Midbrain (tissue), 1 donor: ENCODE measurements at regions not wholly inside any gene's neighbourhood (a gene's known extent, or its start where the extent isn't known, plus 50 kb on each side); places are given as distances from the start of the nearest gene placed in this dataset.

Source experiments
- DNase-seq: peaks from one replicate; lab custom pipeline; 2025; lab: John Stamatoyannopoulos, UW

DNA sequence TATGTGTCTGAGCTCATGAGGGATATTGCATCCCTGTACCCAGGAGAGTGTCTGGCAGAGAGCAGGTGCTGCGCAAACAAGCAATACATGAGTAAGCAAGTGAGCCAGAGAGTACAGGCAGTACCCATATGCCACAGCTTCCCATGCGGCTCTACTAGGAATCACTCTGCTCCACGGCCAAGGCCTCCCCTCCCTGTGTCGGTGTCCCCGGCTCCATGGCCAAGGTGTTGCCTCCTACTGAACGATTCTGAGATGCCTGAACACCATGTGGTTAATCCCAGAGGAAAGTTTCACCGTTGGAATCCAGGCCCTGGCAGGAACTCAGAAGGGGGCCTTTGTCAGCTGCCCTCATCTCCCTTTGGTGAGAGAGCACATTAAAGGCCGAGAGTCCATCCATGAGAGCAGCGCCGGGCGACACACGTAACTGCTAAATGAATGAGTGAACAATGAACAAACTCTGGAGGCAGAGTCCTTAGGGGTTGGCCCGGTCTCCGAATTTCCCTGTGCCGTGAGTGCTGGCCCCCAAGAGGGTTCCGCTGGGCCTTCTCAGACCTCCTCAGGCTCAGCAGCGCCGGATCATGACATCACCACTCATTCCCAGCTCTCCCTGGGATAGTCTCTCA lies 136.0 kb upstream of the FAM20C start:
- no peak for DNase-seq

DNA sequence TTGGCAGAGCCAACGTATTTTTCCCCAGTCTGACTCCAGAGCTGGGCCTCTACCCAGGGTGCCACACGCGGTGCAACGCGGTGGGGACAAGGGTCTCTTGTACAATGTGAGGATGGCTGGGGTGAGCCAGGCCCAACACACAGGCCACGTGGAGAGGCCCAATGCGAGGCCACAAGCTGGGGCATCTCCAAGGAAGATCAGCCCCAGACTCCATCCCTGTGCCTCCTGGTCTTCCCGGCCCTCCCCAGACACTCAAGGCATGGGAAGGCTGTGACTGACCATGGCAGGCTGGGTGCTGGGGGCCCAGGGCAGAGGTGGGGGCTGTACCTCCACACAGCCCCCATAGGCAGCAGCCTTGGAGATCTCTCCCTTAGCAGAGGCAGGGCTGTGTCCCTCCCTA lies 135.3 kb upstream of the FAM20C start:
- DNase-seq, result no peak

DNA sequence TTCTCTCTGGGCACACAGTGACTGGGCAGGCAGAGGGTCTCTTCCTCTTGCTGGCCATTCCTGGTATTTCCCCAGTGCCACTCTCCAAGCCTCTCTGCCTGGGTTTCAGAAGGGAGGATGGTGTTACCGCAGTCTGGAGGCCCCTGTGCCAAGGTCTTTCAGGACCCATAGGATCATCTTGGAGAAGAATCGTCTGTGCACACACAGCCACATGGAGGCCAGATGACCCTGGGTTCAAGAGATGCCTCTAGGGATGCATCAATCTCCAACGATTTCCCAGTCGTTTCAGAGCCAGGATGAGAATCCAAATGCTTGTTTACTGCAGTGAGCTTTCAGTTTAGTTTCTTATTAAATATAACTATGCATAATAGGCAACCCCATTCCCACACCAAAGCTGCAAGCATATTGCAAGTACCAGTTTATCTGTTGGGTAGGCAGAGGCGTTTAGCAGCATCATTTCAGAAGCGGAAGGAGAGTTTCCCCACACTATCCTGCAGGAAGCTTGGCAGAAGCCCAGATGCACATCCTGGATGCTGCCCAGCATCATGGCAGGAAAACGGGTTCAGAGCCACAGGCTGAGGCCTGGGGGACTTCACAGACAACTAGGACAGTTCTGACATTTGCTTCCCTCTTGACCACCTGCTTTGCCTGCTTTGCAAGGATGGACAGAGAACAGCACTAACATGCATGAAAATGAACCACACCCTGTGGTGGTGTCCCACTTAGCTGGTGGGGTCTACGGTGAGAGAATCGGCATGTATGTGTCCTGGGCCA lies 134.7 kb upstream of the FAM20C start:
- no peak for DNase-seq

DNA sequence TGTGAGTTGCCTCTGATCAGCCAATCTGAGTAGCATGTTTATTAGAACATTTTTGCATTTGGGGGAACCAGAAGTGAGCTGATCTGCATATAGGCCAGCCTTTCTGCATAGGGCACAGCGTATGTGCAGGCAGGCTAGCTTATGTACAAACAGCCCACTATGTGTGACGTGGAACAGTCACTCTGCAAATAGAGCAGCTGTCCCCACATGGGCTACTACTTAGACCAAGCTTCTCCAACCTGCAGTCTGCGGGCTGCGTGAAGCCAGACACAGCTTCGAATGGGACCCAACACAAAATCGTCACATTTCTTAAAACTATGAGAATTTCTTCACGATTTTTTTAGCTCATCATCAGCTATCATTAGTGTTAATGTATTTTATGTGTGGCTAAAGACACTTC lies 134.1 kb upstream of the FAM20C start:
- DNase-seq, result no peak

DNA sequence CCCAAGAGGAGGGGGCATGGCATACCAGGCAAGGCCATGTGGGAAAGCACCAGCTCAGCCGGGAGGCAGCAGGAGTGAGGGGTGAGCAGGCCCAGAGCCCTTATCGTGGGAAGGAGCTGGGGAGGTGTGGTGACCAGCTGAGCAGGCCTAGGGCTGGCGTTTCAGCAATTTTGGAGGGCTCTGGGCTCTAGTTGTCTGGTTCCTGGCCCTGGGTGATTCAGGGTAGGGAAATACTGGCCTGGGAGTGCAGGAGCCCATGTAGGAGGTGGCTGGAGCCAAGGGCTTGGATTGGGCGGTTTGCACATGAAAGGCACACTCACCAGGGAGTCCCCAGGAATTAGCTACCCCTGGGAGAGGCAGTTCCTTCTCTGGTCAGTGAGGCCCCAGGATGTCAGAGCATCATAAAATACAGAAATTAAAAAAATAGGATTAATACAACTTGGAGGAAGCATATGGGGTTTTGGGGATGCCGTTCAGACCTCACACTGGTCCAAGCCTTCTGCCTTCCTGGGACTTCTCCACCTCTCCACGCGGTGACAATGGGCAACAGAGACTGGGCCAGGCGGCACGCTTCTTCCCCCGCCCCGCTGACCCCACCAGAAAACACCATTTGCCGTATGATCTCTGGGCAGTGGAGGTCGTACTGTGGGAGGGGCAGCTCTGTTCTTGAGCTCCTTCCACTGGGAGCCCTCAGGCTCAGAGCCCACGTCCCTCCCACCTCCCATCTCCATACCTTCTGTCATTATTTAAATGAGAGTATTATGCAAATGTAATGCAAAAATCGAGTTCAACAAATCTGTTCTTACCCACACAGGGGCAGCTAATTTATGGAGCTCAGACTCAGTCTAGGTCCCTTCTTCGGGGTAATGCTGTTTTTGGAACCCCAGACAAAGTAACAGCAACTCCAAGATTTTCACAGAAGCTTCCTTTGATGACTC lies 133.0 kb upstream of the FAM20C start:
- no peak for DNase-seq

DNA sequence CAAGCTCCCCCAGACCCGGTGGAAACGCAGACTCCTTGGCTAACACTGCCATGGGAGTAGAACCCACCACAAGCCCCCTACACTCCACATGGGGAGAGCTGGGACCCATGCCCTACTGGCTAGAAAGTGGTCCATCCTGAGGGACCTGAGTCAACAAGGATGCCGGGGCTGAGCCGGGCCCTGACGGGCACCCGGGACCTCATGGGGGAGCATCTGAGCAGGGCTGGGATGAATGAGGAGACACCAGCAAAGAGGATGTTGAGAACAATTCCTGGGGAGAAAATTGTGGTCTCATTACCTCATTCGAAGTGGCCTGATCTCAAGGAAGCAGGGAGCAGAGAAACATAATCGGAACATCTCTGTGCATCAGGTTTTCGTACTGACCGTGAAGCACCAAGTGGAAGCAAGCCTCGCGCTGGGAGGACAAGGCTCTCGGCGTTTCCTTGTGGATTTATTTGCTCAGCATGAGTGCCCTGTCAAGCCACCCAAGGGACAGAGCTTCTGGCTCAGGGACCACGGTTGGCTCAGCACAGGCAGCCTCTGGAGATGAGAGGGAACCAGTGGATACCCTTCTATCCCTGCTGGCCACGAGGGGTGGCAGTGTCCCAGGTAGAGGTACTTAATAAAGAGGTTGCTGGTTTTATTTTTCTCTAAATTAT lies 132.2 kb upstream of the FAM20C start:
- no peak for DNase-seq

DNA sequence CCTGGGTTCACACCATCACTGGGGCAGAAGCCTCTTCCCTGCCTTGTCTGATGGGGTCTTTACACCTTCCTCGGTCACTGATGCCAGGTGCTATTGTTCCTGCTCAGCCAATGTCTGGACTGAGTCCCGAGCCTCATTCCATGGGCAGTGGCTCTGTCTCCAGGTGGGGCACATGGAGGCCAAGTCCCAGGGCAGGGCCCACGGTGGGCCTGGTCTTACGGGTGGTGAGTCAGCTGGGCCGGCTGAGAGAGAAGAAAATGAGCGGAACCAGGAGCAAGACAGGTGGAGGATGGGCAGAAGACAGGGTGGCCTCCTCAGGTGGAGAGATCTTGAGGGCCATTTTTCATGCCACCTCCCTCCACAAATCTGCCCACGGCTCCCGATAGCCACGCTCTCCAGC lies 131.7 kb upstream of the FAM20C start:
- DNase-seq, result no peak

DNA sequence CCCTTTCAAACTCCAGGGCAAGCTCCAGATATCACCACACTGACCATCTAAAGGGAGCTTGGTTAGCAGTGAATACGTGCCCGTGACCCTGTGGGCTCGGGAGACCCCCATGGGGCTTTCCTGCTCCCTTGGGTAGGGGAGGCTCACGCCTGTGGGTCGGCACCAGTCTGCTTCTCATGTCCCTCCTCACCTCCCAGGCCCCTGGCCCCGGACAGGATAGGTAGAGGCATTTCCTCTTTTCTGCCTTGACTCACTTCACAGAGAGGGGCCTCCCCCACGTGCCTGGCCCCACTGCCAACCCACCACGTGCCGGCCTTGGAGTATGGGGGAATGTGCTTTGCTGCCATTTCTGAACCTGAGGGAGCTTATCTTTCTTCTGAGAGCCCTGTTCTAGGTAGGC lies 131.3 kb upstream of the FAM20C start:
- no peak for DNase-seq

DNA sequence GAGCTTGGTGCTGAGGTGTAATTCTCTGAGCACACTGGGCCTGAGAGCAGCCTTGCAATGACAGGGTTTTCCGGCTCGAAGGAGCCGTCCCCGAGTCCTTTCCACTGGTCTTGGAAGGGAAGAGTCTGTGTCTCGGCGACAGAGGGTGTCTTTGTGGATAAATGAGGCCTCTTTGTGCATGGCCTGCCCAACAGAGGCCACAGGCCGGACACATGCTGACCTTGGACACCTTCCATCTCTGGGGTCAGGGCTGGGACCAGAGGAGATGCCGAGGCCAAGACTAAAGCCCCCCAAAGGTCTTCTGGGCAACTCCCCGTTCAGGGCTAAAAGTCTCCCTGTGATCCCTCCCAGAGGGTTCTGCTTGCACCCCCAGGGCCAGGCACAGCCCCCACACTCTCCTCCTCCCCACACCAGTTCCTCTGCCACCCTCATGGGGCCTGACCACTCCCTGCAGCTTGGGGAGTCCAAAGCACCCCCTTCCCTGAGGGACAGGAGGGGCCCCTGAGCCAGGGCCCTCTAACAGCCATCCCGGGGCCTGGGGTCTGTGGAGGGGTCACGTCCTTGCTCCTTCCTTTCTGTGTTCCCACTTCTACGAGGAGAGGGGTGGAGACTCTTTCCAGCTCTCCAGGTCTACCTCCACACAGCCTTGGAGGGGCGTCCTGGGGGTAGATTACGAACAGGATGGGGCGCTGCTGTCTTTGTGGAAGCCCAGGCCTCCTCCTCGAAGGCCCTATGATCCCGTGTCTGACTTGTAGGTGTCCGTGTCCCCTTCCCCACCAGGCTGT lies 130.6 kb upstream of the FAM20C start:
- DNase-seq, result no peak

DNA sequence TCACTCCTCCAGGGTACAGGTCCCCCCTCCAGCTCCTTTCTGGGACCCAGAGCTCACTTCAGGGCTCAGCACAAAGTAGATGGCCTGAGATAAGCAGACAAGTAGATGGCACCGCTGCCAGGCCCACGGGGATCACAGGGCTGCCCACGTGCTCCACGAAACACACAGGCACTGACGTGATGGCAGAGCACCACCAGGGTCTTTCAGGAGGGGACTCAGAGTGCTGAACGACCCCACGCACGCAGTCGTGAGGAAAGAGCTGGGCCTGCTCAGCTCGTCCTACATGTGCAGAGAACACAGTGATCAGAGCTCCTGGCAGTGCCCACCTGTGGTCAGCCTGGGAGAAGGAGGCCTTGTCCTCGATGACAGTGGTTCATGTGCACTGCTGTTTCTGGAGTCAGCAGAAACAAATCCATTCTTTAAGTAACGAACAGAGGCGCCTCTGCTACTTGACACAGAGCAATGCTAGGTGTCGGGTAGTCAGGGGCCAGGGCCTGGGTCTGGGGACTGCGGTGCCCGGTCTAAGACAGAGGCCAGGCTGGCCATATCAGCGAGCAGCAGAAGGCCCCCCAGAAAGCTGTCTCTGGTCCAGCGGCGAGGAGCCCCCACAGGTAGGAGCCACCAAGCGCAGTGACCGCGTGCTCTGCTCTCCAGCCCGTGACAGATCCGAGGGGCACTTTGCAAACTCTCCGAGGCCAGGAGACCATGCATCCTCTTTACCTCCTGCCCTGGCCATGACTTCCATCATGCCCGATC lies 129.8 kb upstream of the FAM20C start:
- no peak for DNase-seq

DNA sequence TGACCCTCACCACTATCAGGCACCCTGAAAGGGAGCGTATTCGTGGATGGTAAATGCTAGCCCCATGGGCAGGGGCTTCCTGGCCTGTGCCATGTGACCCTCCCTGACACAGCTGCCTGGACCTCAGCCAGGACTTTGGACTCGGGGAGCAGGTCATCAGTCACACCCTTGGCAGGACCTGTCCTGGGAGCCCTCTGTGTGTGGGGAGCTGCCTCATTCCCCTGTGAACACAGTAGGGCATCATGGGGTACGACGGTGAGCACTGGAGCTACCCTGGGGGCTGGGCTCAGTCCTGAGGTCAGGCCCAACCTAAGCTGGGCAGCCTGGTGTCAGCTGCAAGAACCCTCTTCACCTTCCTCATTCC lies 129.3 kb upstream of the FAM20C start:
- no peak for DNase-seq

DNA sequence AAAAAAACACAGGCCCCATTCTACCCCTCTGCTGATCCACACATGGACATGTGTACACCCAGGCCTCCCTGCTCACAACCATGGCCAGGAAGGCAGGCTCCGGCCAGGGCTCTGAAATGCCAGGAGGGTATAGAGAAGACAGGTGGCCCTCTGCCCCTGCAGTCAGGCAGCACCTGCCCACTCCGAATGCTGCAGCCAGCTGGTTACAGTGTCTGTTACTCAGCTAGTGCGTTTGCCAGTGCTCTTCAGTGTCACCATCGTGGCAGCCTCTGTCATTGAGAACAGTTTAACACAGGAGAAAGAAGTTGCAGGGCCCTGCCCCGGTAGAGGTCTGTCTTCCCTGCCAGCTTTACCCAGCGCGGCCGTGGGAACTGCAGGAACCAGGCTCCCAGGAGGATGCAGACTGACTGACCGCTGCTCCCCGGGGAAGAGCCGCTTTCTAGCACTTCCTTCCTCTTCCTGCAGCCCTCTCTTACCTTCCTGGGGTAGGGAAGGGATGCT lies 128.8 kb upstream of the FAM20C start:
- DNase-seq, result no peak

DNA sequence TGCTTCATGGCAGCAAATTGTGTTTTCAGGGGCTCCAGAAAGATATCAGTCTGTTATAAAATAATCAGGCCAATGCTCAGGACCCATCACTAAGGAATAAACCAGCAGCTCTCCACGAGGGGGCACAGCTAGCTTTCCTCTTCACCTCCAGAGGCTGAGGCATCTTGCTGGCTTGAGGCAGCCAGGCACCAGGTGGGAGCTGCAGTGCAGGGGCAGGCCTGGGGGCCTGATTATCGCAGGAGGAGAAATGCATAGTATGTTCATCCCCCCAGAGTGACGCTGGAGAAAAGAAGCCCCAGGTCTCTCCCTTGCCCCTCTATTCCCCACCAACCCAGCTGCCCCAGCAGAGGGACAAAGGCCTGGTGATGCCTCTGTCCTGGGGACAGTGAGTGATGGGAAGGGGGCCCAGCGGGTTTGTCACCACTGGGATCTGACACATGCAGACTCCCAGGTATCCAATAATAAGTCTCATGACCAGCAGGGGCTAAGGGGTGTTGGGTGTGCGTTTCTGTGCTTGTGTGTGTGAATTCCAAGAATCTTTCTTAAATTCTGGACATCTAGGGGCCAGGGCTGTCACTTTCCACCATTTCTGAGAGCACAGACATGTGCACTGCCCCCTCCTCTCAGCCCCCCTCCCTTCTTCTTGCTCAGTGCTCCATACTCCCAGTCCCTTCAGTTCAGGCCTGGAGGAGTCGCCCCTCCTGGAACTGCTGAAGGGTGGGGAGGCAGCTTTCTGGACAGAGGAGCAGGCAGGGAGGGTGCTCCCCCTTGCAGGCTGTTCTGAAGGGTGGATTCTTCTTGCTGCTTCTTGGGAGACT lies 128.1 kb upstream of the FAM20C start:
- DNase-seq, result peak; percentile 55

DNA sequence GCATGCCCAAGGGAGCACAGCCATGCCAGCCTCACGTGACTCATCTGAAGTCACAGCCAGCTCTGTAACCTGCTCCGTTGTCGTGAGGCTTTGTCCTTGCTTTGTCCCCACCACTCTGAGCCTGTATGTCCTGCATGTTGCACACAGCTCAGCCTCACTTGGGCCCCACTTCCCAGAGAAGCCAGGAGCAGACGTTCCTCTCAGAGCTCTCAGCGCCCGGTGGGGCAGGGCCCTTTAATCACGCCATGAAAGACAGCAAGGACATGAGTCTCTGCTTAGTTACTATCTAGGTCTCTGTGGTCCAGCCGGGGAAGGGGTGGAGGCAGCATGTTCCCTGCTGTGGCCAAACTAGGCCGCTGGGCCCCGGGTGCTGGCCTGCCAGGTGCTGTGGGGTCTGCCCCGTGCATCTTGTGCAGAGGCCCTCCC lies 127.4 kb upstream of the FAM20C start:
- DNase-seq, result no peak

DNA sequence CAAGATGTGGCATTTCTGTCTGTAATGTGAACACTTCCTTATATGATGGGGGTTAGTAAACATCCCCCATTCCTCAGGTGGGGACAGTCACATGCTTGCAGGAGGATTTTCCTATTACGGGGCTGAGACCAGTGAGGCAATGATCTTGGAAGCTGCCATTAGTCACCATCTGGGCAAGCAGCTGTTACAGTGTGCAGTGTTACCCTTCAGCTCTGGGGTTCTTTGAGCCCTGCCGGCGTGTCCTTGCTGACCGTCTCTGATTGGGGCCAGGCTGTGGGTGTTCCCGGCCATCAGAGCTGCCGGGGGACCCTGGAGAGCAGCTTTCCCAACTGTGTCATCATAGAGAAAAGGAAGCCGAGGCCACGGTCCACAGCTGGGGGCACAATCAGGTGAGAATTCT lies 126.8 kb upstream of the FAM20C start:
- no peak for DNase-seq

DNA sequence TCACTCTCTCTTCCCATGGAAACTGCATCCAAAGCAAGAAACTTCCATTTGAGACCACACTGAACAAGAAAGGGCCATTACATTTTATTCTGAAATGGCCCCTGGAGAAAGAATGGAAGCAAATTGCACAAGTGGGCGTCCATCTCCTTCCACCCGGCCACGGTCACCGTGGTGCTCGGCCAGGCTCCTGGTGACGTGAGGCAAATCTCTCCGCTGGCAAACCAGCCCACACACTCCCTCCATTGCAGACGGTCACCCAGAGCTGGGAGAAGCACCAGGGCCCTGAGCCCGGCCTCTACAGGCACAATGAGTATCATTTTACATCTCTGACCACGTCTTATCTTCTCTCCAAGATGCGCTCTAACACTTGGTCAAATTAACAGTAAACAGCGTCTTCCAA lies 126.1 kb upstream of the FAM20C start:
- DNase-seq, result no peak

DNA sequence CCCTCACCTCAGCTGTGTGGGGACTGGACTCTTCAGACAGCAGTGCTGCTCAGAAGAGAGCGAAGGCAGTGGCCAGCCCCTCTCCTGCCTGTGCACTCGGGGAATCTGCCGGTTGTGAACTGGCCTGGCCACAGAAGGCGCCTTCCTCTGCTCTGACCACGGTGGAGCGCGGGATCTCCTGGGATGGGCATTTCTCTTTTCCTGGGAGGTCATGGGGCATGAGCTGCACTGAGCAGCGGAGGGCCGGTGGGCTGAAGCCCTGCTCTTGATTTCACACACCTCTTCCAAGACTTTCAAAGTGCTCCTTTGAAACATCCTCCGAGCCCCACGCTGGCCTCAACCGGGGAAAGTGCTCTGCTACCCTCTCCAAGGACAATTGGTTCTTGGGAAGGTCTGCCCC lies 125.6 kb upstream of the FAM20C start:
- no peak for DNase-seq

DNA sequence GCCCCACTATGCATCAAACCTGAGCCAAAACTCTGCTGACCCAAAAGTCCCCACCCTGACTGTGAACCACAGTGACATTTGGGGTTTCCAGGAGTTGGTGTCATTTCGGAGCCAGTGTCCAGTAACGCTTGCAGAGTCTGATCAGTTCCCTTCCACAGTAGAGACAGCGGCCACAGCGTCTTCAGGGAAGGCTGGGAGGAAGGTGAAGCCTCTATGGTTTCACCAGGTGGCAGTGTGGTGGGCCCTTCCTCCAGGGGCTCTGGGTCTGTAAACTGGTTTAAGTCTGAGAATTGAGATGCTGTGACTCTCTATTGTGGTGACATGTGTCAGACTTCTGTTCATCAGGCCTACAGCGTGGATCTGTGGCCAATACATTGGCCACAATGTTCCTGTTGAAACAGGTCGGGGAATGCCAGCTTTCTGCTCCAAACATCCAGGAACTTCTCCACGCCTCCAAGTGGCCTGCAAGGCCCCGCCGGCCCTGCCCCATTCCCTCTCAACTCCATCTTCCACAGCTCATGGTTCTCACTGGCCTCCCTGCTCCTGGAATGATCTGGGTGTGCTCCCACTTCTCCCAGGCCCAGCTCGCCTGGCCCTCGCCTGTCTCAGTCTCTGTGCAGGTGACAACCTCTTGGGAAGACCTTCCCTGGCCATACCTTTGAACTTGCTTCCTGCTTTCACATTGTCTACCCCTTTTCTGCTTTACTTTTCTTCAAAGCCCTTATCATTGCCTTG lies 124.5 kb upstream of the FAM20C start:
- no peak for DNase-seq

DNA sequence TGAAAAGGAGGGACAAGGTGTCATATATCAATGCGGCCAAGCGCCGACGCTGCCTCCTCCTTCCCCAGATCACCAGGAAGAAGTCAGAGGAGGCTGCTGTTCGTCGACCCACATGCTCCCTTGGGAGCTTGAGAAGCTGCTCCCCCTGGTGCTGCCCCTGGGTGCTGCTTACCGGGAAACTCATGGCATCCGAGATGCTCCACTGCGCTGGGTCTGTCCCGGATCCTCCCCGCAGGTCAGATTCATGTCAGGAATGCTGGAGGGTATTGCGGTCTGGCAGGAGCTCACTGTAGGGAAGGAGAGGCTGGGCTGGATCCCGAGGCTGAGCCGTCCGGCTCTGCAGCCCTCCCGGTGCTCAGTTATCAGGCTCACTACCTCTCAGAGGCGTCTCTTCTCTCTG lies 123.7 kb upstream of the FAM20C start:
- no peak for DNase-seq
